Omental fat pad (tissue), 3 donors: ENCODE measurements at regions not wholly inside any gene's neighbourhood (a gene's known extent, or its start where the extent isn't known, plus 50 kb on each side); places are given as distances from the start of the nearest gene placed in this dataset.

ENCODE experiments used
- ATAC-seq: fragments of 150-250 bp; one replicate; pipeline ENCODE4 v1.9.1; 2016; ENCODE audit warnings: mild to moderate bottlenecking, moderate library complexity; ENCODE audit not compliant: low FRiP score
- DNase-seq: peaks from one replicate; pipeline ENCODE4 v3.0.0-alpha.2; 2019; ENCODE audit warnings: low spot score
- TF ChIP-seq, protein P1 (sequence below), 3 donors: fragments of 450-650 bp; IDR thresholded peaks; one replicate each; pipeline ENCODE4 v1.5.1; 2016 to 2017; ENCODE audit warnings: antibody characterized with exemption in 3 of 3, mild to moderate bottlenecking in 3 of 3, moderate library complexity in 2 of 3

DNA sequence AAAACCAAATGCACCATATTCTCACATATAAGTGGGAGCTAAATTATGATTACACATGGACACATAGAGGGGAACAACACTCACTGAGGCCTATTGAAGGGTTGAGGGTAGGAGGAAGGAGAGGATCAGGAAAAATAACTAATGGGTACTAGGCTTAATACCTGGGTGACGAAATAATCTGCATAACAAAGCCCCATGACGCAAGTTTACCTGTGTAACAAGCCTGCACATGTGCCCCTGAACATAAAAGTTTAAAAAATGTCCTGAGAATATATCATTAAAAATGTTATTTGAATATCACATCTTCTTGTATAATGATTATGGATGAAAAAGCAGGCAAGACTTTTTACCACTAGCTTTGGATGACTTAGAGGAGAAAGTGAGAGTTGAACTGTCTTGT lies 138.0 kb upstream of the NOVA1 start:
- DNase-seq (no peak), ATAC-seq (no peak)
- TF ChIP-seq, protein P1, sequence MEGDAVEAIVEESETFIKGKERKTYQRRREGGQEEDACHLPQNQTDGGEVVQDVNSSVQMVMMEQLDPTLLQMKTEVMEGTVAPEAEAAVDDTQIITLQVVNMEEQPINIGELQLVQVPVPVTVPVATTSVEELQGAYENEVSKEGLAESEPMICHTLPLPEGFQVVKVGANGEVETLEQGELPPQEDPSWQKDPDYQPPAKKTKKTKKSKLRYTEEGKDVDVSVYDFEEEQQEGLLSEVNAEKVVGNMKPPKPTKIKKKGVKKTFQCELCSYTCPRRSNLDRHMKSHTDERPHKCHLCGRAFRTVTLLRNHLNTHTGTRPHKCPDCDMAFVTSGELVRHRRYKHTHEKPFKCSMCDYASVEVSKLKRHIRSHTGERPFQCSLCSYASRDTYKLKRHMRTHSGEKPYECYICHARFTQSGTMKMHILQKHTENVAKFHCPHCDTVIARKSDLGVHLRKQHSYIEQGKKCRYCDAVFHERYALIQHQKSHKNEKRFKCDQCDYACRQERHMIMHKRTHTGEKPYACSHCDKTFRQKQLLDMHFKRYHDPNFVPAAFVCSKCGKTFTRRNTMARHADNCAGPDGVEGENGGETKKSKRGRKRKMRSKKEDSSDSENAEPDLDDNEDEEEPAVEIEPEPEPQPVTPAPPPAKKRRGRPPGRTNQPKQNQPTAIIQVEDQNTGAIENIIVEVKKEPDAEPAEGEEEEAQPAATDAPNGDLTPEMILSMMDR (IDR thresholded peaks at IDR 0.05): no peak

DNA sequence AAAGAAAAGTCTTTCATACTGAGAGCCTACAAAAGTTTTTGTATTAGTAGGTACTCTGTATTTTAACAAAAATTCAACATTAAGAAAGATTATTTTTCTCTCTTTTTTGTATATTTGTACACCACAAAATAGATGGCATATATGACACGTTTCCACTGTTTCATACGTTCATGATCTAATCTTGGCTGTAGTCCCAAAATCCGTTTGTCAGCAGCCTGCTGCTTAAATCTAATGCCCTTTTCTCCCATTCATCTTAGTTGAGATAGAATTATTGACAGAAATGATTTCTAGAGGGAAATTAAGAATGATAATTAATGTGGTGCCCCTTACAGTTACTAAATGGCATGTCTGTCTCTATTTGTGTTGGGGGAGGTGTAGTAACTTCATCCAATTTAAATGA lies 140.7 kb upstream of the NOVA1 start:
- DNase-seq (no peak), ATAC-seq (no peak)
- TF ChIP-seq, protein P1 (IDR thresholded peaks at IDR 0.05): no peak

DNA sequence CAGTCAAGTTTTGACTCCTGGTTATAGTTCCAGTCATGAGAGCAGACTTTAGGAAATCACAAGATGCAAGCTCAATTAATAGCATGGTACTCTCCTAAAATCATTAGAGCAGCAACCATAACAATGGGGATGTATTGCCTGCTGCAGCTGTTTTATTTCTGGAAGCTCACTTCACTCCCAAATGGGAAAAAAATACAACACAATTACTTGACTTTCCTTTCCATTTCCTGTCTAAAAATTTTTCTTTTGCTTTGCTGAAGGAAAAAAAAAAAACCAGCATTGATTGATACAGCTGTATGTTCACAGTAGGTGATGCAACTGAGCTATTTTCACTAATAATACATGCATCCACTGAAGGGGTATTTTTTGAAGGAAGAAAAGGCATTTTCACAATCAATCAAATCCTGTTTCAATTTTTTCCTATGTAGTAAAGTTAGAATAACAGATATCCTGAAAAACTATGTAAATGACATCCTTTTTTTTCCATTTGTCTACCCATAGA lies 143.9 kb upstream of the NOVA1 start:
- DNase-seq (no peak), ATAC-seq (no peak)
- TF ChIP-seq, protein P1 (IDR thresholded peaks at IDR 0.05): no peak

DNA sequence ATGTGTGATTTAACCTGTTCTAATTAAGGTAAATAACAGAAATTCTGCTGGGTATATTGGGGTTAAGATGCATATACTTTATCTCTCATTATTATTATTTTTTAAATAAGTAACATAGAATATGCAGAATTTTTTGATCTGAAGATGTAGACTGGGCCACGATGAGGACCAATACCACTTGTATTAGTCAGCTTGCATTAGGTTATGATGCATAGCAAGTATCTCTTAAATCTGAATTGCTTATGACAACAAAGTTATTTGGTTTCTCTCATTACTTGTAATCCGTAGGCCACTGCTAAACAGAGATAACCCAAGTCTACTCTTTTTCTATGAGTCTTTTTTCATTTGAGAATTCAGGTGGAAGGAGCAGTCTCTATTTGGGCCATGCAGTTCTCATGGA lies 145.5 kb upstream of the NOVA1 start:
- no peak for ATAC-seq
- TF ChIP-seq, protein P1 (IDR thresholded peaks at IDR 0.05): no peak
- no peak for DNase-seq

DNA sequence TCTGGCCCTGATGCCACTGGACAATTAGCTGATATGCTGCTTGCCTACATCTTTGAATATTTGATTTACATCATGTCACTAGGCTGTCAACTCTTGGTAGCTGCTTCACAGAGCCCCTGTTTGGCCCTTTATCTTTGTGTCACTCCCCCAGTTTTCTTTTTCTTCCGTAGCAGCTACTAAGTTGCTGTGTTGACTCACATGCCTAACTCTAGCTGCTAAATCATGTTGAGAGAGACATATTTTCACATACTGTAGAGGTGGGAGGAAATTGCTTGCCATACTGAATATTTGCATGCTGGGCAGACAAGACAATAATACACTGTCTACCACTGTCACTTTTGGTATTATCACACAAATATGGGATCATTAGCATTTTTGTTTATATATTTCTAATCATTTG lies 147.1 kb upstream of the NOVA1 start:
- TF ChIP-seq, protein P1 (IDR thresholded peaks at IDR 0.05): no peak
- DNase-seq (no peak), ATAC-seq (no peak)

DNA sequence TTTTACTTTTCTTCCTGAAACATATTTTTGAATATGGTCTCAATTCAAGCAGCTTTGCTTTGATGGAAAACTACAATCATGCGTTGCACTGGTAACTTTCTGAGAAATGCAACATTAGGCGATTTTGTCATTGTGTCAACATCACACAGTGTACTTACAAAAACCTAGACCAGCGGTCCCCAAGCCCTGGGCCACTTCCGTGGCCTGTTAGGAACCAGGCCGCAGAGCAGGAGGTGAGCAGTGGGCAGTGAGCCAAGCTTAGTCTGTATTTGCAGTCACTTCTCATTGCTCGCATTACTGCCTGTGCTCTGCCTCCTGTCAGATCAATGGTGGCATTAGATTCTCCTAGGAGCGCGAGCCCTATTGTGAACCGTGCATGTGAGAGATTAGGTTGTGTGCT lies 163.7 kb upstream of the NOVA1 start:
- ATAC-seq (no peak), DNase-seq (no peak)
- TF ChIP-seq, protein P1 (IDR thresholded peaks at IDR 0.05): no peak

DNA sequence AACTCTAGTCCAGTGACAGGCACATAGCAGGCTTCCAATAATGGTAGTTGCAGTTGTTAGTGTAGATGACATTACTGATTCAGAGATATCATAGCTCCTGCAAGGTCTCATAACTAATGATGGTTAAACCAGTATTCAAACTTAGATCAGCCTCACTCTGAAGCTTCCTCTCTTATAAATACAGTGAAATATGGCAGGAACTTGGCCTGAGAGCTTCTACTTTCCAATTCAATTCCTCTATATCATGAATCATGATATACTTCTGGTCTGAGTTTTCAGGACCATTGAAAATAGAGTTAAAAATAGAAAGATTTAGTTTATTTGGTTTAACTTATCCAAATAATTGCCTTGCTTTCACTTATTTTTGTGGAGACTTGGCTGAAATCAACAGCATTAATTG lies 167.5 kb upstream of the NOVA1 start:
- TF ChIP-seq, protein P1 (IDR thresholded peaks at IDR 0.05): no peak
- DNase-seq (no peak), ATAC-seq (no peak)
